ENCODE measurements at regions not wholly inside any gene's neighbourhood (a gene's known extent, or its start where the extent isn't known, plus 50 kb on each side); places are given as distances from the start of the nearest gene placed in this dataset.

DNA sequence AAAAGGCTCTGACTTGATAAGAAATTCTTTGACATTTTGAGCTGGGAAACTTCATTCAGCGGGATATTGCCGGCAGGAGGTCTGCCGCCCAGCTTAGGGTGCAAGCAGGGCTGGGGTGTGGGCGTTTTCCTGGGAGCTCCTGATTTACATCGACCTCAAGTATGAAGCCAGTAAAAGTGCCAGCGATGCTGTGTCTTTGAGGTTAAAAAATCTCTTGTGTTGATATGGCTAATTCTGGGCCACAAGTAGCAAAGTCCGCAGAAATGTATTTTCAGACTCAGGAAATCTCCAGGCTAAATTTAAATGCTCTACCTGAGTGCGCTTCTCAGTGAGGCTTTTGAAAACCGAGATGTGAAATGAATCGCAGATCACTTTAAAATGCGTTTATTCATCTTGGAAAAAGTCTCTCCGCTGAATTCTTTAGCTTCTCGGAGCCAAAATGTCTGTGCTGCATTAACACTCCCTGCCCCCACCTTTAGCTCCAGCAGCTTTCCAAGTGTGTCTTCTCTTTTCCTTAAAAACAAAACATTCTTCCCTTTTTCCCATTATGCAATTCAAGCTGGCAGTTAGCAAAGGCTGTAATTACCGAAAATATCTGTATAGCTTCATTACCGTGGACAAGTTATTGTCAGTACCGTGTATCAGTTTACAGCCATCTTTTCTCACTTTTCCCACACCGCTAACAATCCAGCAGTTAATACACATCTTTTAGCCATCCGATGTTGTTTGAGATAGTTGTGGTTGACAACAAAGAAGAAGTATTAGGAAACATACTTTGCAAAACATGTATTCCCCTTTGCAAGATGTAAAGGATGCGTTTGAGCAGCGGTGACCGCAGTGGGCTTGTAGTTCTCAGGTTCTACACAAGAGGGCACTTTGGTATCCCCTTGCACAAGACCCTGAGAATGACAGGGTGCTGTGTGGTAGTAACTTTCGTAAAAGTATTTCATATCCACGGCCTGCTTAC, 136.0 kb upstream of the STX18 start:
- Histone ChIP-seq H3K4me1 (ENCODE audit: control insufficient read depth in 1 of 2, insufficient read depth in 2 of 2, low read length in 2 of 2) (peaks cover 5 to 11% of the 10 kb centered on the region in 2 experiments), H3K9ac (ENCODE audit: low read length) (no peak overlapping the region), H2AFZ (ENCODE audit: low read depth, low read length, poor library complexity, severe bottlenecking) (no peak overlapping the region), H3K9me2 (ENCODE audit: insufficient read depth) (no peaks in the 10 kb centered on the region), H3K79me2 (ENCODE audit: insufficient read depth, low read length) (no peaks in the 10 kb centered on the region), H3K27me3 (ENCODE audit: insufficient read depth, low read length) (no peaks in the 10 kb centered on the region), H3K36me3 (ENCODE audit: control insufficient read depth in 1 of 2, insufficient read depth in 2 of 2, low read length in 2 of 2) (no peaks in the 10 kb centered on the region), H3K9me3 (ENCODE audit: control insufficient read depth in 1 of 2, insufficient read depth in 1 of 2, low read depth in 1 of 2, low read length in 2 of 2) (no peaks in the 10 kb centered on the region), H4K20me1 (ENCODE audit: insufficient read depth) (no peaks in the 10 kb centered on the region), H3K4me2 (ENCODE audit: low read length) (no peak overlapping the region), H3K27ac (ENCODE audit: low read depth, low read length) (no peak overlapping the region), H3K4me3 (replicated peaks in 1 of 2; ENCODE audit: low read depth in 1 of 2, low read length in 2 of 2) (no peak overlapping the region)
- DNase-seq (ENCODE audit: low read depth, low spot score) (peak; percentile 36), ATAC-seq (peak; percentile 83)
- CTCF ChIA-PET = interaction anchor here (0.6 to 2.0 kb wide), 3 partner anchors 16 to 202 kb away, joined by 3 to 8 read pairs (median 4); no protein-coding TSS in a partner anchor
- intact Hi-C loops (cut with micrococcal nuclease) = loop anchor here (1.0 to 10.0 kb wide), 3 partner anchors 179 to 317 kb away; partner anchors contain the start of gene MSX1
- no TSS peak for BruUV-seq (replicated peaks)
- RAD21 ChIA-PET (ENCODE audit: low non-redundant PET in 1 of 2, low total read pairs in 2 of 2, uncharacterized antibody in 2 of 2, unreplicated experiment in 2 of 2) = interaction anchor here in 1 of 2 experiments (0.9 kb wide), 1 partner anchor 9 kb away, joined by 3 read pairs; no protein-coding TSS in a partner anchor
- TF ChIP-seq RAD21 (IDR thresholded peaks at IDR 0.05; ENCODE audit: low read depth) = peak; percentile 78
- no peak for TF ChIP-seq REST (IDR thresholded peaks at IDR 0.05; ENCODE audit: low read depth)
- TF ChIP-seq, protein P1, sequence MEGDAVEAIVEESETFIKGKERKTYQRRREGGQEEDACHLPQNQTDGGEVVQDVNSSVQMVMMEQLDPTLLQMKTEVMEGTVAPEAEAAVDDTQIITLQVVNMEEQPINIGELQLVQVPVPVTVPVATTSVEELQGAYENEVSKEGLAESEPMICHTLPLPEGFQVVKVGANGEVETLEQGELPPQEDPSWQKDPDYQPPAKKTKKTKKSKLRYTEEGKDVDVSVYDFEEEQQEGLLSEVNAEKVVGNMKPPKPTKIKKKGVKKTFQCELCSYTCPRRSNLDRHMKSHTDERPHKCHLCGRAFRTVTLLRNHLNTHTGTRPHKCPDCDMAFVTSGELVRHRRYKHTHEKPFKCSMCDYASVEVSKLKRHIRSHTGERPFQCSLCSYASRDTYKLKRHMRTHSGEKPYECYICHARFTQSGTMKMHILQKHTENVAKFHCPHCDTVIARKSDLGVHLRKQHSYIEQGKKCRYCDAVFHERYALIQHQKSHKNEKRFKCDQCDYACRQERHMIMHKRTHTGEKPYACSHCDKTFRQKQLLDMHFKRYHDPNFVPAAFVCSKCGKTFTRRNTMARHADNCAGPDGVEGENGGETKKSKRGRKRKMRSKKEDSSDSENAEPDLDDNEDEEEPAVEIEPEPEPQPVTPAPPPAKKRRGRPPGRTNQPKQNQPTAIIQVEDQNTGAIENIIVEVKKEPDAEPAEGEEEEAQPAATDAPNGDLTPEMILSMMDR (IDR thresholded peaks at IDR 0.05 in 2 of 3, conservative IDR thresholded peaks at IDR 0.05 in 1 of 3; ENCODE audit: borderline replicate concordance in 1 of 3, insufficient read depth in 1 of 3, low read depth in 2 of 3, low read length in 2 of 3) = peak; percentile 56 to 84 (median 80); a peak in 5 of 6 replicates
- TF ChIP-seq YY1 (IDR thresholded peaks at IDR 0.05; ENCODE audit: extremely low read depth, insufficient replicate concordance, low read depth, low read length) = no peak
- POLR2A ChIA-PET = no interaction called here
